ENCODE measurements at regions not wholly inside any gene's neighbourhood (a gene's known extent, or its start where the extent isn't known, plus 50 kb on each side); places are given as distances from the start of the nearest gene placed in this dataset.

DNA sequence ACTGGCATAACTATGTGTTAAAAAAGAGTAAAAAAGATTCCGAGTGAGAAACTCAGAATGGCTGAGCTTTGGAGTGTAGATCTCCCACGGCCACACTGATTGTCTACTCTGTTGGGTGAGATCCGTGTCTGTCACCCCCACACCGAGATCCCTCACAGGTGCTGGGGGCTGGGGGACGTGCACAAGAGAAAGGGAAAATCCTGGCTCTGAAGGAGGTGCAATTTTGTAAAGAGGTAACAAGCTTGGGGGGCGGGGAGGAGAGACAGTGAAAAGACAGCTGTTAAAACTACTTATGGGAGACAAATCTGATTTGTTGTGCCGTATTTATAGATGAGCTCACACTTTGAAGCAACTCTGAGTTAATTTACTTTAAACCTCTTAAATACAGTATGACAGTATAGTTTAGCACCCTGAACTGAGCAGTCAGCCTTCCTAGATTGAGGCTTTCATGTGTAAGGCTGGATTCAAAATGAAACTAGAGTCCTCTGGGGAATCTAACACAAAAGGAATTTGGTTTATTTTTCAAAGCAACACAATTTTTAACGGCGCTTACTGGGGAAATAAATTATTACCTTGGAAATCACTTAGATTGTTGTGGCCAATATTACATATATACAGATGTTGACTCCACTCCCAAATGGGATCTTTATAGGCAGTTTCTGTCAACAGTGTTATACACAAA is 167.4 kb upstream of the RGS6 start:
- TF ChIP-seq, protein P1, sequence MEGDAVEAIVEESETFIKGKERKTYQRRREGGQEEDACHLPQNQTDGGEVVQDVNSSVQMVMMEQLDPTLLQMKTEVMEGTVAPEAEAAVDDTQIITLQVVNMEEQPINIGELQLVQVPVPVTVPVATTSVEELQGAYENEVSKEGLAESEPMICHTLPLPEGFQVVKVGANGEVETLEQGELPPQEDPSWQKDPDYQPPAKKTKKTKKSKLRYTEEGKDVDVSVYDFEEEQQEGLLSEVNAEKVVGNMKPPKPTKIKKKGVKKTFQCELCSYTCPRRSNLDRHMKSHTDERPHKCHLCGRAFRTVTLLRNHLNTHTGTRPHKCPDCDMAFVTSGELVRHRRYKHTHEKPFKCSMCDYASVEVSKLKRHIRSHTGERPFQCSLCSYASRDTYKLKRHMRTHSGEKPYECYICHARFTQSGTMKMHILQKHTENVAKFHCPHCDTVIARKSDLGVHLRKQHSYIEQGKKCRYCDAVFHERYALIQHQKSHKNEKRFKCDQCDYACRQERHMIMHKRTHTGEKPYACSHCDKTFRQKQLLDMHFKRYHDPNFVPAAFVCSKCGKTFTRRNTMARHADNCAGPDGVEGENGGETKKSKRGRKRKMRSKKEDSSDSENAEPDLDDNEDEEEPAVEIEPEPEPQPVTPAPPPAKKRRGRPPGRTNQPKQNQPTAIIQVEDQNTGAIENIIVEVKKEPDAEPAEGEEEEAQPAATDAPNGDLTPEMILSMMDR (conservative IDR thresholded peaks at IDR 0.05; ENCODE audit: low read length): no peak
- TF ChIP-seq EZH2phosphoT487 (IDR thresholded peaks at IDR 0.05; ENCODE audit: borderline replicate concordance, low read depth, low read length): no peak
